ENCODE measurements at regions not wholly inside any gene's neighbourhood (a gene's known extent, or its start where the extent isn't known, plus 50 kb on each side); places are given as distances from the start of the nearest gene placed in this dataset.

DNA sequence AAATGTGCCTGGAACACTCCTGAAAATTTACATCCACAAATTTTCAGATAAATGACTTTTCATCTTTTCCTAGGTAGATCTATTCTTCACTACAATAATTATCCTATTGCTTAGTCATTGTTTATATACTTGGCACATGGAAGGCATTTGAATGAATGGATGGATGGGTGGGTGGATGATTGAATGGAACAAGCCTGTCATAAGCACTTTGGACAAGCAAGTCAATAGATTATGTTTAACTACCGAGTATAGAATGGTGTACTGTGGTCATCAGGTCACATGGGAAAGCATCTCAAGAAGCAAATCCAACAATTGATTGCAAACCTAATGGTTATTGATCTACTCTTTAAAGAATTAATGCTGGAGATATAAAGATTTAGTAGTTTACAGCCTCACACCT, 114.4 kb upstream of the DMRTA1 start:
- TF ChIP-seq, protein P1, sequence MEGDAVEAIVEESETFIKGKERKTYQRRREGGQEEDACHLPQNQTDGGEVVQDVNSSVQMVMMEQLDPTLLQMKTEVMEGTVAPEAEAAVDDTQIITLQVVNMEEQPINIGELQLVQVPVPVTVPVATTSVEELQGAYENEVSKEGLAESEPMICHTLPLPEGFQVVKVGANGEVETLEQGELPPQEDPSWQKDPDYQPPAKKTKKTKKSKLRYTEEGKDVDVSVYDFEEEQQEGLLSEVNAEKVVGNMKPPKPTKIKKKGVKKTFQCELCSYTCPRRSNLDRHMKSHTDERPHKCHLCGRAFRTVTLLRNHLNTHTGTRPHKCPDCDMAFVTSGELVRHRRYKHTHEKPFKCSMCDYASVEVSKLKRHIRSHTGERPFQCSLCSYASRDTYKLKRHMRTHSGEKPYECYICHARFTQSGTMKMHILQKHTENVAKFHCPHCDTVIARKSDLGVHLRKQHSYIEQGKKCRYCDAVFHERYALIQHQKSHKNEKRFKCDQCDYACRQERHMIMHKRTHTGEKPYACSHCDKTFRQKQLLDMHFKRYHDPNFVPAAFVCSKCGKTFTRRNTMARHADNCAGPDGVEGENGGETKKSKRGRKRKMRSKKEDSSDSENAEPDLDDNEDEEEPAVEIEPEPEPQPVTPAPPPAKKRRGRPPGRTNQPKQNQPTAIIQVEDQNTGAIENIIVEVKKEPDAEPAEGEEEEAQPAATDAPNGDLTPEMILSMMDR (IDR thresholded peaks at IDR 0.05; ENCODE audit: insufficient read depth, low read depth, low read length, missing control alignments): no peak
- H3K4me3 ChIP-seq (ENCODE audit: low read length): no peak overlapping the region
- DNase-seq (ENCODE audit: low read depth): peak; percentile 32

- no peak for DNase-seq (ENCODE audit: low read depth)
- no peak overlapping the region for H3K4me3 ChIP-seq (ENCODE audit: low read length)
- TF ChIP-seq, protein P1 (IDR thresholded peaks at IDR 0.05; ENCODE audit: insufficient read depth, low read depth, low read length, missing control alignments): no peak
Observed at GRCh38 chr9:22337261-22337660, 109.4 kb upstream of the DMRTA1 start.

DNA sequence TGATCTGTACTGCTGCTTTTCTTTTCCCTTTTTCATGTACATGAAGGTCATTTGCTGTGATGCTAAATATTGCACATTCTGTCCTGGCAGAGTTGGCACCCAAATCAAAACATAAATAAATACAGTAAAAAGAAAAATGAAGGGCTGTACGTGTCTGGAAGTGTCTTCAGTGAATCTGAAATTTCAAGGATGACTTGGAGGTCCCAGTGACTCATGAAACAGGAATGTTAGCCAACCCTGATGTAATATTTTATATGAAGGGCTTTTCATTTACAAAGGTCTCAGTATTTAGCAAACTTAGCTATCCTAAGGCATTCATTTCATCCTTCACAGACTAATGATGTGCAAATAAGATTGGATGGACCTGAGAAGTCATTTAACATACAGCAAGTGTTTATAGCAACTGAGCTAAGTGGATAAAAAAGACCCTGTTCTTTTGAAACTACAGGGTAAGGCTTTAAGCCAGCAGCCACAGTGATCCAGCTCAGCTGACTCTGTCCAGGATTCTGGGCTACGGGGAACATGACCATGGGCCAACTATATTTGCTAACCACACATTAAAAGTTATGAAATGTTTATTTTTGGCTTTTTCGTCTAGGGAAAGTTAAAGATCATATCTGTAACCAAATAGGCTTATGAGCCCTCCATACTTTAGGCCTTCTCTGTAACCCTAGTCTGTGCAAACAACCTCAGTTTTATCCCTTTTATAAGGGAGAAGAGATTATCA, 104.0 kb upstream of the DMRTA1 start:
- TF ChIP-seq, protein P1 (IDR thresholded peaks at IDR 0.05; ENCODE audit: insufficient read depth, low read depth, low read length, missing control alignments): no peak
- H3K4me3 ChIP-seq (ENCODE audit: low read length): no peak overlapping the region
- DNase-seq (ENCODE audit: low read depth): peak; percentile 64

- H3K4me3 ChIP-seq (ENCODE audit: low read length): no peak overlapping the region
- TF ChIP-seq, protein P1 (IDR thresholded peaks at IDR 0.05; ENCODE audit: insufficient read depth, low read depth, low read length, missing control alignments): no peak
- no peak for DNase-seq (ENCODE audit: low read depth)
Observed at GRCh38 chr9:22343218-22343611, 103.4 kb upstream of the DMRTA1 start.

GRCh38 chr9:22354699-22355384, 91.8 kb upstream of the DMRTA1 start:
- TF ChIP-seq, protein P1 (IDR thresholded peaks at IDR 0.05; ENCODE audit: insufficient read depth, low read depth, low read length, missing control alignments): no peak
- H3K4me3 ChIP-seq (ENCODE audit: low read length): no peak overlapping the region
- no peak for DNase-seq (ENCODE audit: low read depth)

DNA sequence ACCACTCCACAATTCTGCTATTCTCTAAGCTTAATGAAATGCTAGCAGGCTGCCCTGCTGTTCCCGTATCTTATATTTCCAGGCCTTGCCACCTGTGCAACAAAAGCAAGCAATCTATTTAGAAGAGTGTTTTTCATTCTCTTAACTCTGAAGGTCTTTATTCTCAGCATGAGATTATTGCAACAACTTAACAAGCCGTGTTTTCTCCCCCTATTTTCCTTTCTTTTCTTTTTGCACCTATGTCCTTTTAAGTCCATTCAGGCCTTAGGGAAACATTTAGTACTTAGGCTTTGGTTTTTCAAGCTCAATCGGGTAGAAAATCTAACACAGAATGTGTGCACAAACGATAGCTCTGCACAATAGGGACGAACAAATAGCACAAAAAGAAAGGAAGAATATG, 89.6 kb upstream of the DMRTA1 start:
- DNase-seq (ENCODE audit: low read depth): no peak
- TF ChIP-seq, protein P1 (IDR thresholded peaks at IDR 0.05; ENCODE audit: insufficient read depth, low read depth, low read length, missing control alignments): no peak
- no peak overlapping the region for H3K4me3 ChIP-seq (ENCODE audit: low read length)
